Endothelial cell of umbilical vein (primary cell): ENCODE measurements at regions not wholly inside any gene's neighbourhood (a gene's known extent, or its start where the extent isn't known, plus 50 kb on each side); places are given as distances from the start of the nearest gene placed in this dataset.

ENCODE experiments used
- BruUV-seq: library from RNA; stranded (reverse); fragments of 400-500 nt; replicated peaks from 2 replicates; lab custom pipeline; 2021; lab: Mats Ljungman, UMichigan
- CTCF ChIA-PET: fragments of 300-600, 350-600 bp; sonication (Branson Sonifier 250); formaldehyde crosslinking; loops from one replicate; lab custom pipeline; 2021; ENCODE audit warnings: antibody characterized with exemption, inconsistent platforms; lab: Charles Lee
- POLR2A ChIA-PET: fragments of 300-600, 350-600 bp; sonication (Branson Sonifier 250); formaldehyde crosslinking; loops from one replicate; lab custom pipeline; 2021; ENCODE audit warnings: antibody characterized with exemption, inconsistent platforms; lab: Charles Lee
- DNase-seq: peaks from one replicate; pipeline ENCODE4 v3.0.0-alpha.2; 2011; ENCODE audit warnings: low read depth, low spot score
- FAIRE-seq: peaks from 2 replicates; lab custom pipeline; 2011; peaks lifted over from hg19 to GRCh38; lab: Jason Lieb, UNC
- H2AFZ ChIP-seq: 2 replicates; pipeline ENCODE4 v1.6.0; 2012; ENCODE audit warnings: low read depth, low read length, control low read depth, inconsistent platforms
- H3K27ac ChIP-seq: 2 replicates; pipeline ENCODE4 v1.5.1; 2011; ENCODE audit warnings: low read depth, mild to moderate bottlenecking, control low read depth, low read length, moderate library complexity; ENCODE audit not compliant: insufficient read depth
- H3K27me3 ChIP-seq, 2 experiments: 2 replicates each; pipeline versions ENCODE4 v1.6.0 to v1.6.1; 2011; ENCODE audit warnings: low read length in 2 of 2, mixed read lengths in 1 of 2; ENCODE audit not compliant: control insufficient read depth in 2 of 2, insufficient read depth in 2 of 2
- H3K36me3 ChIP-seq, 2 experiments: 2 replicates in 1 of 2; 3 replicates in 1 of 2; pipeline ENCODE4 v1.5.1; 2011; ENCODE audit warnings: low read length in 2 of 2, mild to moderate bottlenecking in 1 of 2, moderate library complexity in 1 of 2; ENCODE audit not compliant: control insufficient read depth in 2 of 2, insufficient read depth in 2 of 2; ENCODE audit errors: extremely low read depth in 1 of 2
- H3K4me1 ChIP-seq: 3 replicates; pipeline ENCODE4 v1.5.1; 2011; ENCODE audit warnings: mild to moderate bottlenecking, low read length; ENCODE audit not compliant: control insufficient read depth, insufficient read depth; ENCODE audit errors: extremely low read depth
- H3K4me2 ChIP-seq: 2 replicates; pipeline ENCODE4 v1.6.1; 2011; ENCODE audit warnings: low read length, control low read depth, mixed read lengths; ENCODE audit not compliant: insufficient read depth
- H3K4me3 ChIP-seq, 3 experiments: fragments of 200-600 bp in 1 of 3; sonication (generic), shearing (Covaris generic) in 1 of 3; replicated peaks in 1 of 3; 2 replicates each; pipeline ENCODE4 v1.5.1; 2011 to 2016; ENCODE audit warnings: control low read depth in 3 of 3, low read length in 3 of 3, mild to moderate bottlenecking in 2 of 3, inconsistent platforms in 1 of 3, low read depth in 1 of 3, moderate library complexity in 1 of 3; ENCODE audit not compliant: insufficient read depth in 1 of 3
- H3K79me2 ChIP-seq: 2 replicates; pipeline ENCODE4 v1.6.0; 2012; ENCODE audit warnings: low read length, inconsistent platforms; ENCODE audit not compliant: control insufficient read depth, insufficient read depth
- H3K9ac ChIP-seq: replicated peaks from 2 replicates; pipeline ENCODE3; 2011; ENCODE audit warnings: low read length, control low read depth; ENCODE audit not compliant: insufficient read depth; ENCODE audit errors: extremely low read depth
- H3K9me1 ChIP-seq: replicated peaks from 3 replicates; pipeline ENCODE4 v1.6.0; 2011; ENCODE audit warnings: mild to moderate bottlenecking, low read length; ENCODE audit not compliant: control insufficient read depth, insufficient read depth; ENCODE audit errors: extremely low read depth
- H3K9me3 ChIP-seq: replicated peaks from 2 replicates; pipeline ENCODE4 v1.5.1; 2012; ENCODE audit warnings: low read length, inconsistent platforms; ENCODE audit not compliant: control insufficient read depth, insufficient read depth
- H4K20me1 ChIP-seq: replicated peaks from 2 replicates; pipeline ENCODE3; 2011; ENCODE audit warnings: mild to moderate bottlenecking, low read length; ENCODE audit not compliant: control insufficient read depth, insufficient read depth; ENCODE audit errors: extremely low read depth
- EZH2 ChIP-seq: IDR thresholded peaks from 2 replicates; pipeline ENCODE4 v1.6.1; 2012; ENCODE audit warnings: borderline replicate concordance, low read depth, mild to moderate bottlenecking, moderate library complexity, low read length, inconsistent platforms; ENCODE audit not compliant: severe bottlenecking
- FOS ChIP-seq: IDR thresholded peaks from 2 replicates; pipeline ENCODE4 v1.6.1; 2011; ENCODE audit warnings: mild to moderate bottlenecking, low read length, moderate library complexity, borderline replicate concordance; ENCODE audit not compliant: insufficient read depth
- GATA2 ChIP-seq: IDR thresholded peaks from 2 replicates; pipeline ENCODE4 v1.7.0; 2011; ENCODE audit warnings: low read depth, mild to moderate bottlenecking, moderate library complexity, mixed read lengths, low read length; ENCODE audit not compliant: insufficient read length, insufficient read depth
- JUN ChIP-seq: IDR thresholded peaks from 2 replicates; pipeline ENCODE4 v1.6.1; 2011; ENCODE audit warnings: borderline replicate concordance, low read depth; ENCODE audit not compliant: insufficient read length, insufficient read depth
- MYC ChIP-seq: IDR thresholded peaks from one replicate; pipeline ENCODE4 v1.6.1; 2011; ENCODE audit warnings: mild to moderate bottlenecking, low read depth, low read length
- POLR2A ChIP-seq: IDR thresholded peaks from 2 replicates; pipeline ENCODE4 v1.6.1; 2012; ENCODE audit warnings: low read depth, mild to moderate bottlenecking, control low read depth, low read length
- POLR2AphosphoS5 ChIP-seq: IDR thresholded peaks from 2 replicates; pipeline ENCODE4 v1.6.1; 2012; ENCODE audit warnings: low read depth, mild to moderate bottlenecking, control low read depth, low read length, moderate library complexity; ENCODE audit not compliant: insufficient read depth
- dilution Hi-C: fragments of 300-500 bp; cut with MboI; formaldehyde crosslinking; loops from one replicate; pipeline ENCODE4 v1.15.0; 2019; ENCODE audit warnings: low sequenced_read_pairs; ENCODE audit not compliant: extremely low pct_ligation_motif_present
- intact Hi-C: fragments of 100-400 bp; cut with micrococcal nuclease; formaldehyde crosslinking; loops from one replicate; pipeline ENCODE4 v1.10.0; 2022
- TF ChIP-seq, protein P1 (sequence below): IDR thresholded peaks from 2 replicates; pipeline ENCODE4 v1.6.1; 2011; ENCODE audit not compliant: insufficient read depth, insufficient read length
- TF ChIP-seq, protein P2 (sequence below), 2 donors: IDR thresholded peaks; 1 replicate in 1 of 2; 2 replicates in 1 of 2; pipeline ENCODE4 v1.5.1; 2011; ENCODE audit warnings: low read length in 2 of 2, mild to moderate bottlenecking in 2 of 2, moderate library complexity in 2 of 2, control low read depth in 1 of 2, inconsistent platforms in 1 of 2, low read depth in 1 of 2; ENCODE audit not compliant: insufficient read depth in 1 of 2; ENCODE audit errors: extremely low read depth in 1 of 2

DNA sequence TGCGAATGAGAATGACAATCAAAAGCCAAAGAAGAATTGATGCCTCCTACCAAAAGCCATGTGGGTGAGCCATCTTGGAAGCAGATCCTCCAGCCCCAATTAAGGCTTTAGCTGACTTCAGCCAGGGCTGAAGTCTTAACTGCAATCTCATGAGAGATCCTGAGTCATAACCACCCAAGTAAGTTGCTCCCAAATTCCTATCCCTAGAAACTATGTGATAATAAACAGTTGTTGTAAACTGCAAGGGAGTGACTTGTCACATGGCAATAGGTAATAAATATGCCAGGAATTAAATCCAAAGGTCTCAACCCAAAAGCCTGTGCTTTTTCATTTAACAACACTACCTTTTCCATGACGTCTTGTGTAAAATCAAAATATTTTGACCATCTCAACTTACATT, 154.2 kb upstream of the TBL1X start:
- no TSS peak for BruUV-seq
- Histone ChIP-seq H3K9me3 (no peaks in the 10 kb centered on the region), H3K4me2 (no peak overlapping the region), H3K9me1 (no peaks in the 10 kb centered on the region), H3K9ac (no peak overlapping the region), H4K20me1 (no peaks in the 10 kb centered on the region), H3K36me3 (no peaks in the 10 kb centered on the region), H3K27me3 (no peaks in the 10 kb centered on the region), H3K4me1 (no peaks in the 10 kb centered on the region), H3K79me2 (no peaks in the 10 kb centered on the region), H3K27ac (no peak overlapping the region), H3K4me3 (no peak overlapping the region), H2AFZ (no peak overlapping the region)
- CTCF ChIA-PET = no interaction called here
- intact Hi-C loops (loop anchor here (10.0 kb wide), 1 partner anchor 394 kb away; no protein-coding TSS in a partner anchor), dilution Hi-C loops (no loop called here)
- FAIRE-seq (no peak), DNase-seq (no peak)
- TF ChIP-seq GATA2 (no peak), JUN (no peak), EZH2 (no peak), POLR2AphosphoS5 (no peak), FOS (no peak), POLR2A (no peak), MYC (no peak)
- TF ChIP-seq, protein P1, sequence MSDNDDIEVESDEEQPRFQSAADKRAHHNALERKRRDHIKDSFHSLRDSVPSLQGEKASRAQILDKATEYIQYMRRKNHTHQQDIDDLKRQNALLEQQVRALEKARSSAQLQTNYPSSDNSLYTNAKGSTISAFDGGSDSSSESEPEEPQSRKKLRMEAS = no peak
- TF ChIP-seq, protein P2, sequence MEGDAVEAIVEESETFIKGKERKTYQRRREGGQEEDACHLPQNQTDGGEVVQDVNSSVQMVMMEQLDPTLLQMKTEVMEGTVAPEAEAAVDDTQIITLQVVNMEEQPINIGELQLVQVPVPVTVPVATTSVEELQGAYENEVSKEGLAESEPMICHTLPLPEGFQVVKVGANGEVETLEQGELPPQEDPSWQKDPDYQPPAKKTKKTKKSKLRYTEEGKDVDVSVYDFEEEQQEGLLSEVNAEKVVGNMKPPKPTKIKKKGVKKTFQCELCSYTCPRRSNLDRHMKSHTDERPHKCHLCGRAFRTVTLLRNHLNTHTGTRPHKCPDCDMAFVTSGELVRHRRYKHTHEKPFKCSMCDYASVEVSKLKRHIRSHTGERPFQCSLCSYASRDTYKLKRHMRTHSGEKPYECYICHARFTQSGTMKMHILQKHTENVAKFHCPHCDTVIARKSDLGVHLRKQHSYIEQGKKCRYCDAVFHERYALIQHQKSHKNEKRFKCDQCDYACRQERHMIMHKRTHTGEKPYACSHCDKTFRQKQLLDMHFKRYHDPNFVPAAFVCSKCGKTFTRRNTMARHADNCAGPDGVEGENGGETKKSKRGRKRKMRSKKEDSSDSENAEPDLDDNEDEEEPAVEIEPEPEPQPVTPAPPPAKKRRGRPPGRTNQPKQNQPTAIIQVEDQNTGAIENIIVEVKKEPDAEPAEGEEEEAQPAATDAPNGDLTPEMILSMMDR (IDR thresholded peaks at IDR 0.05; ENCODE audit: extremely low read depth in 1 of 2, insufficient read depth in 1 of 2, low read depth in 1 of 2, low read length in 2 of 2) = no peak
- POLR2A ChIA-PET = no interaction called here
